Mesenchymal stem cell (in vitro differentiated cells and primary cell): ENCODE measurements at regions not wholly inside any gene's neighbourhood (a gene's known extent, or its start where the extent isn't known, plus 50 kb on each side); places are given as distances from the start of the nearest gene placed in this dataset.

Experiments
- DNase-seq: peaks from one replicate; pipeline ENCODE4 v3.0.0-alpha.2; 2013
- H2AFZ ChIP-seq: one replicate; pipeline ENCODE4 v1.6.1; 2013; ENCODE audit warnings: low read depth, mild to moderate bottlenecking, control low read depth, inconsistent platforms, low read length, moderate library complexity
- H2AK5ac ChIP-seq: 2 replicates; pipeline ENCODE4 v1.6.1; 2013; ENCODE audit warnings: low read length, moderate library complexity, mild to moderate bottlenecking, inconsistent platforms; ENCODE audit not compliant: severe bottlenecking
- H2BK120ac ChIP-seq: one replicate; pipeline ENCODE4 v1.6.1; 2013; ENCODE audit warnings: low read depth, mild to moderate bottlenecking, inconsistent platforms, low read length, moderate library complexity
- H2BK12ac ChIP-seq, 2 experiments: one replicate each; pipeline ENCODE4 v1.6.1; 2013; ENCODE audit warnings: inconsistent platforms in 2 of 2, low read length in 2 of 2, mild to moderate bottlenecking in 2 of 2, moderate library complexity in 2 of 2, control low read depth in 1 of 2
- H2BK15ac ChIP-seq: one replicate; pipeline ENCODE4 v1.6.1; 2013; ENCODE audit warnings: mild to moderate bottlenecking, low read depth, inconsistent platforms; ENCODE audit not compliant: poor library complexity, severe bottlenecking
- H2BK5ac ChIP-seq: 2 replicates; pipeline ENCODE4 v1.6.1; 2013; ENCODE audit warnings: low read depth, mild to moderate bottlenecking, low read length, control low read depth, inconsistent platforms; ENCODE audit not compliant: poor library complexity, severe bottlenecking
- H3K14ac ChIP-seq, 2 experiments: one replicate each; pipeline ENCODE4 v1.6.1; 2013; ENCODE audit warnings: inconsistent platforms in 2 of 2, low read length in 2 of 2, control low read depth in 1 of 2, mild to moderate bottlenecking in 1 of 2, moderate library complexity in 1 of 2
- H3K18ac ChIP-seq, 2 experiments: one replicate each; pipeline ENCODE4 v1.6.1; 2013; ENCODE audit warnings: inconsistent platforms in 2 of 2, low read length in 2 of 2, control low read depth in 1 of 2, low read depth in 1 of 2, mild to moderate bottlenecking in 1 of 2
- H3K23ac ChIP-seq, 2 experiments: one replicate each; pipeline ENCODE4 v1.6.1; 2013; ENCODE audit warnings: inconsistent platforms in 2 of 2, low read length in 2 of 2, mild to moderate bottlenecking in 2 of 2, moderate library complexity in 2 of 2, control low read depth in 1 of 2
- H3K27ac ChIP-seq: 2 replicates; pipeline ENCODE4 v1.5.1; 2013; ENCODE audit warnings: mild to moderate bottlenecking, moderate library complexity, low read length, control low read depth, inconsistent platforms; ENCODE audit not compliant: poor library complexity, severe bottlenecking
- H3K27me3 ChIP-seq, 2 experiments: 2 replicates each; pipeline versions ENCODE4 v1.6.1 to v1.7.0; 2013; ENCODE audit warnings: low read length in 2 of 2, mild to moderate bottlenecking in 2 of 2, moderate library complexity in 2 of 2, control low read depth in 1 of 2, inconsistent platforms in 1 of 2; ENCODE audit not compliant: control insufficient read depth in 1 of 2, insufficient read depth in 1 of 2
- H3K36me3 ChIP-seq, 2 experiments: 2 replicates each; pipeline versions ENCODE4 v1.6.1 to v1.7.0; 2013; ENCODE audit warnings: low read length in 2 of 2, control low read depth in 1 of 2, inconsistent platforms in 1 of 2, low read depth in 1 of 2, mild to moderate bottlenecking in 1 of 2; ENCODE audit not compliant: insufficient read depth in 2 of 2, control insufficient read depth in 1 of 2
- H3K4ac ChIP-seq, 2 experiments: one replicate each; pipeline ENCODE4 v1.6.1; 2013; ENCODE audit warnings: inconsistent platforms in 2 of 2, low read length in 2 of 2, mild to moderate bottlenecking in 2 of 2, moderate library complexity in 2 of 2, control low read depth in 1 of 2, low read depth in 1 of 2
- H3K4me1 ChIP-seq: 2 replicates; pipeline ENCODE4 v1.6.1; 2013; ENCODE audit warnings: low read depth, low read length, control low read depth; ENCODE audit not compliant: control insufficient read depth, insufficient read depth
- H3K4me2 ChIP-seq: 2 replicates; pipeline ENCODE4 v1.6.1; 2013; ENCODE audit warnings: low read length, mild to moderate bottlenecking, inconsistent platforms; ENCODE audit not compliant: poor library complexity, severe bottlenecking
- H3K4me3 ChIP-seq, 2 experiments: 2 replicates each; pipeline versions ENCODE4 v1.5.1 to v1.7.0; 2013; ENCODE audit warnings: low read length in 2 of 2, mild to moderate bottlenecking in 2 of 2, control low read depth in 1 of 2, low read depth in 1 of 2; ENCODE audit not compliant: insufficient read depth in 1 of 2
- H3K79me1 ChIP-seq: replicated peaks from 2 replicates; pipeline ENCODE4 v1.6.1; 2013; ENCODE audit warnings: mild to moderate bottlenecking, control low read depth, low read length, inconsistent platforms; ENCODE audit not compliant: poor library complexity, severe bottlenecking
- H3K9ac ChIP-seq: 2 replicates; pipeline ENCODE4 v1.7.0; 2013; ENCODE audit warnings: mild to moderate bottlenecking, low read length, moderate library complexity
- H3K9me3 ChIP-seq: 2 replicates; pipeline ENCODE4 v1.7.0; 2013; ENCODE audit warnings: mild to moderate bottlenecking, low read length; ENCODE audit not compliant: control insufficient read depth
- H4K8ac ChIP-seq: one replicate; pipeline ENCODE4 v1.6.1; 2013; ENCODE audit warnings: inconsistent platforms, mild to moderate bottlenecking, low read length, moderate library complexity
- H4K91ac ChIP-seq: one replicate; pipeline ENCODE4 v1.6.1; 2013; ENCODE audit warnings: mild to moderate bottlenecking, low read length, inconsistent platforms
- WGBS: methylation state at CpG from one replicate; pipeline ENCODE4 v1.1.7; 2013; ENCODE audit warnings: mixed read lengths; 5-methylcytosine and 5-hydroxymethylcytosine counted together

- Histone ChIP-seq H3K18ac (no peak overlapping the region), H3K27me3 (no peaks in the 10 kb centered on the region), H3K4me2 (no peak overlapping the region), H4K91ac (no peak overlapping the region), H3K4ac (no peak overlapping the region), H3K9me3 (no peaks in the 10 kb centered on the region), H3K4me3 (no peak overlapping the region), H3K14ac (no peak overlapping the region), H3K79me1 (no peaks in the 10 kb centered on the region), H4K8ac (no peak overlapping the region), H3K4me1 (no peaks in the 10 kb centered on the region), H3K23ac (no peak overlapping the region), H2AFZ (no peak overlapping the region), H2AK5ac (no peak overlapping the region), H2BK15ac (no peak overlapping the region), H2BK5ac (no peak overlapping the region), H2BK12ac (no peak overlapping the region), H3K27ac (no peak overlapping the region), H3K36me3 (peaks cover 0 to 3% of the 10 kb centered on the region in 2 experiments), H2BK120ac (no peak overlapping the region), H3K9ac (no peak overlapping the region)
- 94% methylated on average over 10 of the region's 12 CpGs for WGBS
- no peak for DNase-seq
These were observed 866.0 kb upstream of the NR2F2 start for GRCh38 chr15:95464509-95464908.

DNA sequence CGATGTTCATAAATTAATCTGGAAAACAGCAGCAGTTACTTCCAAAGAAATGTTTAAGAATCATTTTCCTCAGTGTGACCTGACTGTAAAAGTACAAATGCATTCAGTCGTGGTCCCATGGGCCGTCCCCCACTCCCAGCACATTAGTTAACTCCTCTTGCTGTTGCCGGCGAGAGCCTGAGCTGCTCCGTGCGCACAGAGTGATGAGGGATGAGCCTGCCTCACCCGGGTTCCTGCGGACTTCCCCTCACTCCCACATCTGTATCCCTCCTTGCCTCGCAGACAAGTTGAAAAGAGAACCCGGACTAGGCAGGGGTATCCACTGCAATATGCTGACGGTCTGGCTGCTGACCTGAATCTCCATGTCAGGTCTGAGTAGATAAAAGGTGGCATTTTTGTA lies 861.7 kb upstream of the NR2F2 start:
- H3K27ac ChIP-seq, result no peak overlapping the region
- H3K79me1 ChIP-seq, result no peaks in the 10 kb centered on the region
- H3K4me1 ChIP-seq, result no peaks in the 10 kb centered on the region
- H3K18ac ChIP-seq, result no peak overlapping the region
- H3K4me2 ChIP-seq, result no peak overlapping the region
- H4K8ac ChIP-seq, result no peak overlapping the region
- H4K91ac ChIP-seq, result no peak overlapping the region
- H3K9me3 ChIP-seq, result no peaks in the 10 kb centered on the region
- no peak overlapping the region for H2BK15ac ChIP-seq
- H3K36me3 ChIP-seq, result peaks cover 0 to 3% of the 10 kb centered on the region in 2 experiments
- no peak overlapping the region for H3K4ac ChIP-seq
- no peak overlapping the region for H2BK5ac ChIP-seq
- no peak overlapping the region for H3K9ac ChIP-seq
- H3K27me3 ChIP-seq, result no peaks in the 10 kb centered on the region
- no peak overlapping the region for H2AFZ ChIP-seq
- H3K14ac ChIP-seq, result no peak overlapping the region
- no peak overlapping the region for H3K4me3 ChIP-seq
- H2AK5ac ChIP-seq, result no peak overlapping the region
- H3K23ac ChIP-seq, result no peak overlapping the region
- H2BK12ac ChIP-seq, result peak overlapping the region in 1 of 2 experiments; percentile 34
- no peak for DNase-seq
- WGBS, result 87% methylated on average over 12 of the region's 12 CpGs
- H2BK120ac ChIP-seq, result no peak overlapping the region

DNA sequence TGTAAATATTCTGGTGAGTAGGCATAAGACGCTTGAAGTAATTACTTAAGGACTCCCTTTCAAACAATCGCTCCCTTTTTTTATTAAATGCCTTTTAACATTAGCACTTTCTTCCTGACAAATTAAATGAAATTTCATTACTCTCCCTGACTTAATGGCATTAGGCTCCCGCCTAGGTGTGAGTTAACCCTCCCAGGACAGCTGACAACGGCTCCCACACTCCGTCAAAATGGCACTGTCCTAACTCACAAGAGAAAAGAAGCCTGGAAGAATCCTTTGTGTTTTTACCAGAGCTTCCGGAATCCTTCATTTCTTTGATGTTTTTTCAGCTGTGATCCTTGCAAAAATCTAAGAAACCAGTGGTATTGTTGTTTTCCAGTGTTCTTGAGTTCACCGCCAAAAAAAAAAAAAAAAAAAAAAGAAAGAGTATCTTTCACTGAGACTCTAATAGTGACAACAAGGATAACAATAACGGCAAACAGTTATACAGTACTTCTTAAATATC lies 861.0 kb upstream of the NR2F2 start:
- WGBS, result 75% methylated on average over 6 of the region's 8 CpGs
- H2AFZ ChIP-seq, result no peak overlapping the region
- H3K14ac ChIP-seq, result no peak overlapping the region

DNA sequence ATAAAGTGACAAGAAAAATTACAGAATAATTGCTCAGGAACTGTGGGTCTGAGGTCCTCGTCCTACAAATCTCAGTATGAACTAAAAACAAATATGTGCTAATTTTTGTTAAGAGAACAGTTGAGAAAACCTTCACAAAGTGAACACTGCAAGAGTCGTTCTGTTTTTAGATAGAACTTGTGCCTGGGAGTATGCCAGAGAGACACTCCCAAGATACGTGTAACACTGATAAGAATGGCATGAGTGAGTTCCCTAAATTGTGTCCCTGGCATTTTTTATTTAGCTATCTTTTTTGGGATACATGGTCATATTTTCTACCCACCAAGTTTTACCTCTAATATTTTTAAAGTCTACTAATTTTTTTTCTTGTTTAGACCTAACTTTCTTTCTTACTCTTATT lies 860.0 kb upstream of the NR2F2 start:
- Histone ChIP-seq H3K79me1 (no peaks in the 10 kb centered on the region), H3K14ac (no peak overlapping the region), H3K9me3 (no peaks in the 10 kb centered on the region), H2BK15ac (no peak overlapping the region), H3K9ac (no peak overlapping the region), H3K23ac (no peak overlapping the region), H3K4me3 (no peak overlapping the region), H2BK5ac (no peak overlapping the region), H2AK5ac (no peak overlapping the region), H2AFZ (no peak overlapping the region), H2BK120ac (no peak overlapping the region), H3K18ac (no peak overlapping the region), H2BK12ac (no peak overlapping the region), H3K4ac (no peak overlapping the region), H3K27me3 (no peaks in the 10 kb centered on the region), H3K4me1 (no peaks in the 10 kb centered on the region), H3K4me2 (no peak overlapping the region), H4K8ac (no peak overlapping the region), H3K27ac (no peak overlapping the region), H3K36me3 (peaks cover 0 to 3% of the 10 kb centered on the region in 2 experiments), H4K91ac (no peak overlapping the region)
- 89% methylated on average over 1 of the region's 3 CpGs for WGBS
- DNase-seq, result no peak

More for the DNA sequence above, 861.0 kb upstream of the NR2F2 start:
- Histone ChIP-seq H3K27me3 (no peaks in the 10 kb centered on the region), H4K8ac (no peak overlapping the region), H4K91ac (no peak overlapping the region), H3K36me3 (peaks cover 0 to 3% of the 10 kb centered on the region in 2 experiments), H2AK5ac (no peak overlapping the region), H3K9me3 (no peaks in the 10 kb centered on the region), H2BK12ac (no peak overlapping the region), H2BK120ac (no peak overlapping the region), H3K27ac (no peak overlapping the region), H3K4me3 (no peak overlapping the region), H3K23ac (no peak overlapping the region), H3K4me1 (no peaks in the 10 kb centered on the region), H3K4me2 (no peak overlapping the region), H3K18ac (no peak overlapping the region), H3K79me1 (no peaks in the 10 kb centered on the region), H3K9ac (no peak overlapping the region), H2BK15ac (no peak overlapping the region), H3K4ac (no peak overlapping the region), H2BK5ac (no peak overlapping the region)
- no peak for DNase-seq
